ENCODE measurements at regions not wholly inside any gene's neighbourhood (a gene's known extent, or its start where the extent isn't known, plus 50 kb on each side); places are given as distances from the start of the nearest gene placed in this dataset.
"Not testable (repeated sequence)": the region's sequence is repeated elsewhere in the genome, so short reads cannot be mapped to it uniquely, and the experiment has no call there.

- DNase-seq (ENCODE audit: low spot score), result no peak
Observed at GRCh38 chr10:36053271-36053670, 411.2 kb upstream of the FZD8 start.

DNA sequence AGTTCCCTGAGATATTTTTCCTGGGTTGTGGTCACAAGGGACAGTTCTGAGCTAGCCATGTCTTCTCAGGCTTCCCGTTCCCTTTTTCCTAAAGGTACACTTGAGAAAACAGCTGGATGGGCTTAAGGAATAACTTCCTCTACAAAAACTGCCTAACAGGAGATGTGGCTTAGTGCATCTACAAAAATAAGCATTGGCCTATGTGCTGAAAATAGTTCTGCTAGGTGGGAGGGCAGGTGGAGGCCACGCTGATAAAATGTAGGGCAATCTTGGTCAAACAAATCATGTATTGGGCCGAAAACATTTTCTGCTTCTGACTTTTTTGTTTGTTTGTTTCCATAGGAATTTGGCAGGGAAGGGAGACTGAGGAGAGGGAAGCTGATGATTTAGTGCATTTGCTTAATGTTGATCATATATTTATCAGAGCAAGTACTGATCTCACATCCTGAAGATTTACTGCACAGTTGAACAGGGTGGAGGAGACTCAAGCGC lies 409.4 kb upstream of the FZD8 start:
- no peak for DNase-seq (ENCODE audit: low spot score)

- no peak for DNase-seq (ENCODE audit: low spot score)
Observed at GRCh38 chr10:36050763-36051499, 408.8 kb upstream of the FZD8 start.

DNA sequence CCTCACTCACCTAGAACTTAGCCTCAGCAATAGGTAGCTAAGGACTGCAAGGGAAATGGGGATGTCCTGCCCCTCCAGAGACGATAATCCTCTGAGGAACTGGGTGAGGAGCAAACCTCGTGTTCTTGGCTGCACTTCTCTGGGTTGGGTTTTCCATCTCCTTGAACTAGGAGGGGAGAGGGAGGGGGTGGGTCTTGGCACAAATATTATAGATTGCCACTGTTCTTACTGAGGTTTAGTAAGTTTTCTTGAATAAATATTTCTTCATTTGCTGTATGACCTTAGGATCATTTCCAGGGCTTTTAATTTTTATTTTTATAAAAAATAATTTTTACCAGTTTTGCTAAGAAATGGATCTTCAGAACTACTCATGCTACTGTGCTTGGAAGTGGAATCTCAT lies 406.7 kb upstream of the FZD8 start:
- DNase-seq (ENCODE audit: low spot score), result no peak

DNA sequence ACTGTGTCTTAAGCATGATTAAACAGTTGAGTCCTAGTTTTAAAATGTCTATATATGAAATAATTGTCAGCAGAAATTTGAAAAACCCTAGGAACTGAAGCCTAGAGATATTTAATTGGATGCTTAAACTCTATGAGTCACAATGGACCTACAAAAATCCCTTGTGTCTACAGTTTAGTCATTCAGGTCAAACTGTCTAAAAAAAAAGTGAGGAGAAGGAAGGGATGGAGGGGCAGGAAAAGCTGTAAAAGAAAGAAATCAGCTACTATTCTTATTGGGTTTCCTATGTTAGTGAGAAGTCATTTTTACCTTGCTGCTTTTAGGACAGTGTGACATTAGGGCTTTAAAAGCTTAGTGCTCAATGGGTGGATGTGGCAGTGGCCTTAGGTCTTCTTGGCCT lies 406.1 kb upstream of the FZD8 start:
- no peak for DNase-seq (ENCODE audit: low spot score)

DNA sequence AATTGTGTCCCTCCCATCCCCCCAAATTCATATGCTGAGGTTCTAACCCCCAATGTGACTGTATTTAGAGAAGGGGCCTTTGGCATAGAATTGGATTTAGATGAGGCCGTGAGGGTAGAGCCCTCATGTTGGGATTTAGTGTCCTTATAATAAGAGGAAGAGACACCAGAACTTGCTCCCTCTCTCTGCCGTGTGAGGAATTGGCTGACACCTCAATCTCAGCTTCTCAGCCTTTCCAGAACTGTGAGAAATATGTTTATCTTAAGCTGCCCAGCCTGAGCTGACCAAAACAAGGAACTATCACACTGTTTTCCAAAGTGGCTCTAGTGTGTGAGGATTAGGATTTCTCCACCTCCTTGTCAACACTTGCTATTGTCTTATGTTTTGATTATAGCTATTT lies 400.0 kb upstream of the FZD8 start:
- DNase-seq (ENCODE audit: low spot score), result peak; percentile 16

DNA sequence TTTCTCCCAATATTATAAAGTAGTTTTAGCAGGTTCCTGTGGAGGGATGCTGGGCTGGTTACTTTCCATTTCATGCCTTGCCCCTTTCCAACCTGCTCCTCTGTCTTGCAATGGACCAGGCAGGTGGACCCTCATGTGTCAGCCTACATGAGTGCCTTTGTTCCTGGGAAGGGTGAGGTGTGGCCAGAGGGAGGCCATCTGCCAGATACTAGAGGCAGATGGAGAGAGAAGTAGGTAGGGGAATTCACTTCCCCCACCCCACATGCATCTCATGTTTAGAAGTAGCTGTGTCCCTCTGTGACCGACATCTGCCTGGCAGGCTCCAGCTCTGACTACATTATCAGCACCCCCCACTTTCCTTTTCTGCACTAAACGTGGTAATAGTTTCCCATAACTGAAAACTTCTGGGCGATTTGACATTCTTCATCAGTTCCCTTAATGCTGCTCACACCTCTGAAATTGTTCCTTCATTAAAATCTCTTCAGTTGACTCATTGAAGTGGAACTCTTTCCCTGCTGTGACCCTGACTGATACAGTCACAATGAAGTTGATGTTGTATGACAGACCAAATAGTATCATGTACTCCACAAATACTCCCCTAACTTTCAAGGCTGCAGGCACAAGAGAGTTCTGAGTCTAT lies 396.3 kb upstream of the FZD8 start:
- DNase-seq (ENCODE audit: low spot score), result no peak

GRCh38 chr10:36036137-36036536 lies 394.0 kb upstream of the FZD8 start:
- DNase-seq (ENCODE audit: low spot score), result no peak

DNA sequence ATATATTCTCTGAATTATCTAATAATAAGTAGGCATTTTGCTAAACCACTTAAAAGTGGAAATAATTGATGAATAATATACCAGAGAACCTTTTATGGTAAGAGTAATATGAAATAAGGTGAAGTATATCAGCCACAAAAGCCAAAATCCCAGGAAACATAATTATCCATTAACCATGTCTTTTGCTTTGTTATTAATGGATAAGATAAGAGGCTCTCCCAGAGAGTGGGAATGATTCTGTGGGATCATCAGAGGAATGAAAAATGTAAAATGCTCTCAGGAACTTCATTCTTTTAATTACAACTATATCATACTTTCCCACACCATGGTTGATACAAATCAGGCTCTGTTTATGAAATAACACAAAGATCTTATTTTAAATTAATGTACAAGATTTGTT lies 391.7 kb upstream of the FZD8 start:
- no peak for DNase-seq (ENCODE audit: low spot score)

GRCh38 chr10:36030516-36030915 lies 388.4 kb upstream of the FZD8 start:
- no peak for DNase-seq (ENCODE audit: low spot score)

DNA sequence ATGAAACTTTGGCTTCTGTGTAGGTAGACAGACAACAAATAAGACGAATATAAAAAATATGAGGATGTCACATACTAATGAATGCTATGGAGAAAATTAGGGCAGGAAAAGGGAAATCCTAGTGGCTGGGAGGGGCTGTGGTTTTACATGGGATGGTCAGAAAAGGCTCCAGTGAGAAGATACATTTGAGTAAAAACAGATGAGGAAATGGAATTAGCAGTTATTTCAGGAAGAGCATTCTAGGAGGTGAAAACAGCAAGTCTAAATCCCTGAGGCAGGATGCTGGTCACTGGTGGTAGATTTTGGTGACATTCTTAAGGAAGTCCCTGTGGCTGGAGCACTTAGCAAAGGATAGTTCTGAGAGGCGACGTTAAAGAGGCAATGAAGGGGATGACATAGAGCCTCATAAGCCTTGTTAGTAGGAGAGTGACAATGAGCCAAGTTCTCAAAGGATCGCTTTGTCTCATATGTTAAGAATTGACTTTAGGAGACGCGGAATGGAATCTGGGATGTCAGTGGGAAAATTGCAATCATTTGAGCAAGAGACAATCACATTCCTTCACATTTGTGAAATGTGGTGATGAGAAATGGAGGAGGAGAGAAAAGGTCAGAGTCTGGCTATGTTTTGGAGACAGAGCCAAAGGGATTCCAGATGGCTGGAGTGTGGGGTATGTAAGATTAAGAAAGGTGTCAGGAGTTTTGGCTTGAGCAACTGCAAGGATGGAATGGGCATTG lies 384.7 kb upstream of the FZD8 start:
- no peak for DNase-seq (ENCODE audit: low spot score)

DNA sequence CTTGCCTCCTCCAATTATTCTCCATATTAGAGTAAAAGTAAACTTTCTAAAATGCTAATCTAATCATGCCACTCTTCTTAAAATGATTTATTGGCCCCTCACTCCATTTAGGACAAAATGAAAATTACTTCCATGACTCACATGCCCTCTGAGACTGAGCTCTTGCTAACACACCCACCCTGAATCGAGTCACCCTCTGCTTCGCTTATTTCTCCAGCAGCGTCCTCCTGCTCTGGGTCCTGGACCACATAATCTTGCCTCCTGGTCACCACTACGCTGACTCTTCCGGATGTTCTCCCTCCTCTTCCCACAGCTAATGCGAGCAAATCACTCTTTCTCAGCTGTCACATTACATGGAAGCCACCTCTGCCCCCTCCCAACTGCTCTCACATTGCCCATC lies 384.0 kb upstream of the FZD8 start:
- DNase-seq (ENCODE audit: low spot score), result no peak

- peak; percentile 21 for DNase-seq (ENCODE audit: low spot score)
Observed at GRCh38 chr10:36023939-36024338, 381.8 kb upstream of the FZD8 start.

DNA sequence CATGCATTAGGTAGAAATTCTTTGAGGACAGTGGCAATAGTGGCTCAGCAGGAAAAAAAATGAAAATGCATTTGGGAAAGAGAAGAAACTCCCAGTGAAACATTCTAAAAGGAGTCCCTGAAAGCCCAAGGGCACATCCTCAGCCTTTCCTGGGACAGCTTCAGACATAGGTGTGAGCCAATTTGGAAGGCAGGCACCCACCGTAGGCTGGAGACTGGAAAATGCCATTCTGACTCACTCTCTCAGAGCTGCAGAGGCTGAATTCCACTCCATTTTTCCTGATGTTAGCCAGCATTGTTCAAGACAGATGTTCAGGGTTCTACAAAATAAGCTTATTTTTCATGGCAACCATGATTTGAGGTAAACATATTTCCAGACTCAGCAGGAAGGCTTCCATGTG lies 379.0 kb upstream of the FZD8 start:
- DNase-seq (ENCODE audit: low spot score), result no peak

- no peak for DNase-seq (ENCODE audit: low spot score)
Observed at GRCh38 chr10:36019749-36020148, 377.7 kb upstream of the FZD8 start.

GRCh38 chr10:36018996-36019395 lies 376.9 kb upstream of the FZD8 start:
- no peak for DNase-seq (ENCODE audit: low spot score)

- DNase-seq (ENCODE audit: low spot score), result no peak
Observed at GRCh38 chr10:36017137-36017536, 375.0 kb upstream of the FZD8 start.

DNA sequence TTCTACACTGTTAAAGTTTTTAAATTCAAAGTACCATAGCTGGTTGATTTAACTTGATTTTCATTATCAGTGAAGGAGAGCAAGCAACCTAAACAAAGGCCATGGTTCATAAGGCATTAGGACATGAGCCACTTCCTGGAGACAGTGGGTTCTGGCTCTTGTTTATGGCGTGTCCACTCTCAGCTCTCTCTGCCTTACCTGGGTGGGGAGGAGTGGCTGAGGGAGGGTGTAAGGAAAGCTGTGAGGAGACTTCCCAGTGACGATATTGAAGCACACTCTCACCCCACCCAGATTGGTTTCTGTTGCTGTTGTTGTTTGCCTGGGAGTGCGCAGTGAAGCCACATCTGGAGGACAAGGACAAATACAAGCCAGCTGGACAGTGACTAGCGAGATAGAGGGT lies 365.3 kb upstream of the FZD8 start:
- no peak for DNase-seq (ENCODE audit: low spot score)

- DNase-seq (ENCODE audit: low spot score), result no peak
Observed at GRCh38 chr10:36003688-36004087, 361.6 kb upstream of the FZD8 start.

DNA sequence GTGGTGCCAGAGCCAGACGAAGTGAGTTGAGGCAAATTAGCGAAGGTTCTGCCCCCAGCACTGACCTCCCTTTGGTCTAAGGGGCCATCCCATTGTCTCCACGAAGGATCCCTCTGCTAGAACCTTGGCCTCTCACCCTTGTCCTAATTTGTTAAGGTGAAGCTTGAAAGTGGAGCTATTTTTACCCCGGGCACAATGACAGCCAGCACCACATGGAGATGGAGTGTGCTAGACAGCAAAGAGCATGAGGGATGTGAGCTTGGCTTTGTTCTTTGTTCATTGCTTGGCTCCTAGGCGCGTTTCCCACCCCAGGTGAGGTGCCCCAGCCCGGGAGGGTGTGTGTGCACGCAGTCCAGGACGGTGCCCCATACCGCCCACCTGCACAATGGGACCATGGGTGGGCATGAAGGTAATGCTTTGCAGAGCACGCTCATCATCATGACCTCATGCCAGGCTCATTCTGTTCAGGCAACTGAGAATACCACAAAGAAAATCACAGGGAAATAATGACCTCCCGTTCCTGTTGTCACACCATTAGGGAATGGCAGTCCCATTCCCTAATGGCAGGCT lies 361.0 kb upstream of the FZD8 start:
- no peak for DNase-seq (ENCODE audit: low spot score)

GRCh38 chr10:36002445-36002844 lies 360.3 kb upstream of the FZD8 start:
- DNase-seq (ENCODE audit: low spot score), result no peak

GRCh38 chr10:36000754-36001153 lies 358.7 kb upstream of the FZD8 start:
- not testable (repeated sequence) for DNase-seq (ENCODE audit: low spot score)
